ENCODE measurements at regions not wholly inside any gene's neighbourhood (a gene's known extent, or its start where the extent isn't known, plus 50 kb on each side); places are given as distances from the start of the nearest gene placed in this dataset.

DNA sequence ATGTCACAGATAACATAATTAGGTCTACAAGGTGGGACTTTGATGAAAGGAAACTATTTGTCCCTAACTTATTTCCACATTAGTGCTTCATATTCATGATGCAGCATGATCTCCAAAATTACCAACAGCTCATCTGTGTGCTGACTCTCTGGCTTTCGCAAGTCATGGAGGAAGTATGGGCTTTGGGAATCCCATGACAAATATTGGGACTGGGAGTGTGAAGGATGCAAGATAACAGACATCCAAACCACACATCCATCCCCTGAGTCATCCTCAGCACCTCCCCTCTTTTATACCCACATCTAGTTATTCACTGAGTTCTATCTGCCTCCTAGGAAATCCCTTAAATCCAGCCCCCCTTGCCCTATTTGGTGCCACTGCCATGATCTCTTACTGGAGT, 102.8 kb upstream of the COL24A1 start:
- no peaks in the 10 kb centered on the region for H3K27me3 ChIP-seq
- TF ChIP-seq, protein P1, sequence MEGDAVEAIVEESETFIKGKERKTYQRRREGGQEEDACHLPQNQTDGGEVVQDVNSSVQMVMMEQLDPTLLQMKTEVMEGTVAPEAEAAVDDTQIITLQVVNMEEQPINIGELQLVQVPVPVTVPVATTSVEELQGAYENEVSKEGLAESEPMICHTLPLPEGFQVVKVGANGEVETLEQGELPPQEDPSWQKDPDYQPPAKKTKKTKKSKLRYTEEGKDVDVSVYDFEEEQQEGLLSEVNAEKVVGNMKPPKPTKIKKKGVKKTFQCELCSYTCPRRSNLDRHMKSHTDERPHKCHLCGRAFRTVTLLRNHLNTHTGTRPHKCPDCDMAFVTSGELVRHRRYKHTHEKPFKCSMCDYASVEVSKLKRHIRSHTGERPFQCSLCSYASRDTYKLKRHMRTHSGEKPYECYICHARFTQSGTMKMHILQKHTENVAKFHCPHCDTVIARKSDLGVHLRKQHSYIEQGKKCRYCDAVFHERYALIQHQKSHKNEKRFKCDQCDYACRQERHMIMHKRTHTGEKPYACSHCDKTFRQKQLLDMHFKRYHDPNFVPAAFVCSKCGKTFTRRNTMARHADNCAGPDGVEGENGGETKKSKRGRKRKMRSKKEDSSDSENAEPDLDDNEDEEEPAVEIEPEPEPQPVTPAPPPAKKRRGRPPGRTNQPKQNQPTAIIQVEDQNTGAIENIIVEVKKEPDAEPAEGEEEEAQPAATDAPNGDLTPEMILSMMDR (IDR thresholded peaks at IDR 0.05), result no peak
- no peak for TF ChIP-seq EP300 (IDR thresholded peaks at IDR 0.05; ENCODE audit: low read depth)
- no peak for TF ChIP-seq POLR2AphosphoS5 (IDR thresholded peaks at IDR 0.05)
- no peak for TF ChIP-seq POLR2A (IDR thresholded peaks at IDR 0.05)
- no peaks in the 10 kb centered on the region for H3K36me3 ChIP-seq
- no peaks in the 10 kb centered on the region for H3K4me1 ChIP-seq
- in situ Hi-C loops (cut with MboI; ENCODE audit: low pct_ligation_motif_present in 1 of 4, low pct_unique_long_range_greater_than_20kb in 1 of 4, low sequenced_read_pairs in 3 of 4), result no loop called here
- H3K4me3 ChIP-seq, result no peak overlapping the region
- H3K27ac ChIP-seq, result no peak overlapping the region
- DNase-seq, result no peak
- intact Hi-C loops (cut with DNase I; ENCODE audit: low total_unique reads), result loop anchor here (10.0 kb wide), 1 partner anchor 1335 kb away; no protein-coding TSS in a partner anchor
- no peaks in the 10 kb centered on the region for H3K9me3 ChIP-seq
- WGBS, 2 donors (ENCODE audit: low coverage in 1 of 2), result 72 to 78% methylated on average over 1 of the region's 1 CpG

DNA sequence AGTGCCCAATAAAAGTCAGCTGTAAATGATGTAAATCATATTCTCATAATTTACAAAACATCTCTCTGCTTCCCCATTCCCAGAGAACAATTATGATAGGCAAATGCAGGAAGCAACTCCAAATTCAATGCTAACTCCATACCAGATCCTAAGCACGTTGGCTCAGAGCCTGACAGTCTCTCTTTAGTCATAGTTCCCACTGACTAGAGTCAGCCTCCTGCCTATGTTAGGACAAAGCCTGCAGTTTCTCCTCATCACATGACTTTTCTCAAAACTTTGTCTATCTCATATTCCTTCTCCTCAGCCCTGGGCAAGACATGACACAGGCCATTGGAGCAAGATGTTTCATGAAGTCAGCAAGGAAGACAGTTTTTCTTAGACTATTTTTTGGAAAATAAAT, 101.5 kb upstream of the COL24A1 start:
- Histone ChIP-seq H3K4me1 (no peaks in the 10 kb centered on the region), H3K36me3 (no peaks in the 10 kb centered on the region), H3K27ac (no peak overlapping the region), H3K9me3 (no peaks in the 10 kb centered on the region), H3K4me3 (no peak overlapping the region), H3K27me3 (no peaks in the 10 kb centered on the region)
- 38 to 42% methylated on average over 1 of the region's 1 CpG for WGBS, 2 donors (ENCODE audit: low coverage in 1 of 2)
- TF ChIP-seq POLR2AphosphoS5 (IDR thresholded peaks at IDR 0.05) (no peak), EP300 (IDR thresholded peaks at IDR 0.05; ENCODE audit: low read depth) (no peak), POLR2A (IDR thresholded peaks at IDR 0.05) (no peak)
- TF ChIP-seq, protein P1 (IDR thresholded peaks at IDR 0.05), result no peak
- intact Hi-C loops (cut with DNase I; ENCODE audit: low total_unique reads), result loop anchor here (10.0 kb wide), 1 partner anchor 1333 kb away; no protein-coding TSS in a partner anchor
- in situ Hi-C loops (cut with MboI; ENCODE audit: low pct_ligation_motif_present in 1 of 4, low pct_unique_long_range_greater_than_20kb in 1 of 4, low sequenced_read_pairs in 3 of 4), result no loop called here
- DNase-seq, result no peak

DNA sequence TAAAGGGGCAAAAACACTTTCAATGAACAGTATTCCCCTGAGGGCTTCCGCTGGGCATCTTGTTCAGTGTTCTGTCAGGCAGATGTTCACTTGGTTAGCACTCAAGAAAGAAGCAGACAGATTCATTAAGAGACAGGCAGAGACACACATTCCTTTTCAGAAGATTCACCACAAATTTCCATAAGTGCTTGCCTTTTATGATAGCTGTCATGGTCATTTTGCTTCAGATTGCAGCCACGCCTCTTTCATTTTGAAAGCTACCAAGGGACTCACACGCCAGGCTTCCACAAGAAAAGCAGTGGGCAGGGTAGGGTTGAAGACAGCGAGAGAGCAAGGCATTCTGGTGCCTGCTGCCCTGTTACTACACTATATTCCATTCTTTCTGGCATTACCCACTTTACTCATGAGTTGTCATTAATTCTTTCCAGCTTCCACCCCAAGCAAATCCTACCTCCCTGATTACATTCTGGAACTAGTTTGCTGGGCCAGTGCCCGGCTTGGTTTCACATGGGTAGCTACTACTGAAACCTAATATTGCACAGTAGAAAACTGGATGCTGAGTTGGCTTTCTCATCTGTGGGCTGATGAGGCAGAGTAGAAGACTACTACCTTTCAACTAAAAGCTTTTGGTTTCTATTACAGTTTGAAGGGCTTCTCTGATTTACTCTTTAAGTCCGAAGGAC, 91.2 kb upstream of the COL24A1 start:
- in situ Hi-C loops (cut with MboI; ENCODE audit: low pct_ligation_motif_present in 1 of 4, low pct_unique_long_range_greater_than_20kb in 1 of 4, low sequenced_read_pairs in 3 of 4), result no loop called here
- no peaks in the 10 kb centered on the region for H3K9me3 ChIP-seq
- WGBS, 2 donors (ENCODE audit: low coverage in 1 of 2), result 89 to 100% methylated on average over 2 to 6 of the region's 6 CpGs
- peaks cover 0 to 3% (median 0%) of the 10 kb centered on the region in 4 donors for H3K4me1 ChIP-seq
- no peak overlapping the region for H3K27ac ChIP-seq
- no peaks in the 10 kb centered on the region for H3K36me3 ChIP-seq
- no peak overlapping the region for H3K4me3 ChIP-seq
- H3K27me3 ChIP-seq, result no peaks in the 10 kb centered on the region
- DNase-seq, result no peak
- intact Hi-C loops (cut with DNase I; ENCODE audit: low total_unique reads), result no loop called here
- TF ChIP-seq, protein P1 (IDR thresholded peaks at IDR 0.05), result no peak
- no peak for TF ChIP-seq POLR2A (IDR thresholded peaks at IDR 0.05)
- TF ChIP-seq EP300 (IDR thresholded peaks at IDR 0.05; ENCODE audit: low read depth), result no peak
- TF ChIP-seq POLR2AphosphoS5 (IDR thresholded peaks at IDR 0.05), result no peak

DNA sequence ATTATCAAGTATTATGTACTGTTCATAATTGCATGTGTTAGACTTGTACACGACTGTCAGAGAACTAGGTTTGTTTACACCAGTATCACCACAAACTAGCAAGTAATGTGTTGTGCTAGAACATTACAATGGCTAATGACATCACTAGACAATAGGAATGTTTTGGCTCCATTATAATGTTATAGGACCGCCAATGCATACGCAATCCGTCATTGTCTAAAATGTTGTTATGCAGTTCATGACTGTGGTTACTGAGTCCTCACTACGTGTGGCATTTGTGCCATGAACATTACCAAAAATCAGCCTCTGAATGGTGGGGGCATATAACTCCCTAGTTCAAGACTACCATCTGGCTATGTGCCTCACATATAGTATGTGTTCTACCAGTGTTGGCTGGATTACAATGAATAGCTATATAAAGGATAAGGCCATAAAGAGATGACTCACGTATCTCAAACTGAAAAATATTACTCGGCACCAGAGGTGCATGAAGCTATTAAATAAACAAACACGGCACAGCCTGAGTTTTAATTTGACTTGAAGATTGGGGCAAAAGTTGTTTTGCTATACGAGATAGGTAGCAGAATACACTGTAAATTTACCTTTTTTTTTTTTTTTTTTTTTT, 89.1 kb upstream of the COL24A1 start:
- Histone ChIP-seq H3K4me1 (peaks cover 0 to 3% (median 0%) of the 10 kb centered on the region in 4 donors), H3K4me3 (no peak overlapping the region), H3K27ac (no peak overlapping the region), H3K27me3 (no peaks in the 10 kb centered on the region), H3K9me3 (no peaks in the 10 kb centered on the region), H3K36me3 (no peaks in the 10 kb centered on the region)
- TF ChIP-seq POLR2A (IDR thresholded peaks at IDR 0.05) (no peak), POLR2AphosphoS5 (IDR thresholded peaks at IDR 0.05) (no peak), EP300 (IDR thresholded peaks at IDR 0.05; ENCODE audit: low read depth) (no peak)
- TF ChIP-seq, protein P1 (IDR thresholded peaks at IDR 0.05), result no peak
- intact Hi-C loops (cut with DNase I; ENCODE audit: low total_unique reads), result no loop called here
- in situ Hi-C loops (cut with MboI; ENCODE audit: low pct_ligation_motif_present in 1 of 4, low pct_unique_long_range_greater_than_20kb in 1 of 4, low sequenced_read_pairs in 3 of 4), result no loop called here
- 39 to 61% methylated on average over 6 to 9 of the region's 9 CpGs for WGBS, 2 donors (ENCODE audit: low coverage in 1 of 2)
- no peak for DNase-seq
